IPS-15b (cell line): ENCODE measurements at regions not wholly inside any gene's neighbourhood (a gene's known extent, or its start where the extent isn't known, plus 50 kb on each side); places are given as distances from the start of the nearest gene placed in this dataset.

Experiments used
- H3K27me3 ChIP-seq: one replicate; pipeline ENCODE4 v1.6.1; 2013; ENCODE audit warnings: low read length; ENCODE audit not compliant: control insufficient read depth, insufficient read depth
- H3K36me3 ChIP-seq: one replicate; pipeline ENCODE4 v1.6.1; 2013; ENCODE audit warnings: low read length; ENCODE audit not compliant: control insufficient read depth, insufficient read depth
- H3K4me1 ChIP-seq: one replicate; pipeline ENCODE4 v1.6.1; 2013; ENCODE audit warnings: mild to moderate bottlenecking, low read length; ENCODE audit not compliant: control insufficient read depth, insufficient read depth
- H3K4me3 ChIP-seq: one replicate; pipeline ENCODE4 v1.5.1; 2013; ENCODE audit warnings: low read depth, low read length
- H3K9ac ChIP-seq: one replicate; pipeline ENCODE4 v1.6.1; 2013; ENCODE audit warnings: low read depth, mild to moderate bottlenecking, low read length
- H3K9me3 ChIP-seq: one replicate; pipeline ENCODE4 v1.6.1; 2013; ENCODE audit warnings: mild to moderate bottlenecking, low read length; ENCODE audit not compliant: control insufficient read depth, insufficient read depth

DNA sequence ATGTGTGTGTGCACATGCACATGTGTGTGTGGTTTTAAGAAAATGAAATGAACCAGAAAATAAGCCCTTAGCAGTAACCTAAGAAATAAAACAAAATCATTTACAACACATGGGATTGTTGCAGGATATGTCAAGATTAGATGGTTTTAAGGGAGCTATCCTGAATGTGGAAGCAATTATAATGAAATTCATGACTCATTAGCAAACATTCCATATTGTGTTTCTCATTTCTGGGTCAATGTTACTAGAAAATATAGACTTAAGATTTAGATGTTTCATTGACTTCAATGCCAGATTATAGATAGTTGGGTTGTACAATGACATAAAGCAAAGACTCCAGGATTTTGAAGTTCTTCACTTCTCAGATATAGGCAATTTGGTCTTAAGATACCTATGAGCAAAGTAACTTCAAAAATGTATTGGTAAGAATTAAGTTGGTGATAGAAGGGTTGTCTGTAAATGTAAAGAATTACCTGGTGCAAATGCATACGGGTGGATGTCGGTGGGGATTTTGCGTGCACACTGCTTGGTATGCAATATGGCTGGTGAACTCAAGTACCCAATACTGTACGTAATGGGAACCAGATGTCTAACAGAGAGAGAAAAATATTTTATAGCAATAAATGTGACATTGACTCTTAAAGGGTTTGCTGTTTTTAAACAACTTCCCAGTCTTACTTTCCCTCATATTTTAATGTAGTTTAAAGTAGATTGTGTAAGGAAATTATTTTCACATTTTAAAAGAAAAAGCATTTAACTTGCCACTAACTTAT lies 53.9 kb upstream of the NR2F2 start:
- H3K36me3 ChIP-seq: no peaks in the 10 kb centered on the region
- no peaks in the 10 kb centered on the region for H3K27me3 ChIP-seq
- no peak overlapping the region for H3K9ac ChIP-seq
- no peaks in the 10 kb centered on the region for H3K4me1 ChIP-seq
- no peak overlapping the region for H3K4me3 ChIP-seq
- H3K9me3 ChIP-seq: no peaks in the 10 kb centered on the region
